ENCODE measurements at regions not wholly inside any gene's neighbourhood (a gene's known extent, or its start where the extent isn't known, plus 50 kb on each side); places are given as distances from the start of the nearest gene placed in this dataset.

DNA sequence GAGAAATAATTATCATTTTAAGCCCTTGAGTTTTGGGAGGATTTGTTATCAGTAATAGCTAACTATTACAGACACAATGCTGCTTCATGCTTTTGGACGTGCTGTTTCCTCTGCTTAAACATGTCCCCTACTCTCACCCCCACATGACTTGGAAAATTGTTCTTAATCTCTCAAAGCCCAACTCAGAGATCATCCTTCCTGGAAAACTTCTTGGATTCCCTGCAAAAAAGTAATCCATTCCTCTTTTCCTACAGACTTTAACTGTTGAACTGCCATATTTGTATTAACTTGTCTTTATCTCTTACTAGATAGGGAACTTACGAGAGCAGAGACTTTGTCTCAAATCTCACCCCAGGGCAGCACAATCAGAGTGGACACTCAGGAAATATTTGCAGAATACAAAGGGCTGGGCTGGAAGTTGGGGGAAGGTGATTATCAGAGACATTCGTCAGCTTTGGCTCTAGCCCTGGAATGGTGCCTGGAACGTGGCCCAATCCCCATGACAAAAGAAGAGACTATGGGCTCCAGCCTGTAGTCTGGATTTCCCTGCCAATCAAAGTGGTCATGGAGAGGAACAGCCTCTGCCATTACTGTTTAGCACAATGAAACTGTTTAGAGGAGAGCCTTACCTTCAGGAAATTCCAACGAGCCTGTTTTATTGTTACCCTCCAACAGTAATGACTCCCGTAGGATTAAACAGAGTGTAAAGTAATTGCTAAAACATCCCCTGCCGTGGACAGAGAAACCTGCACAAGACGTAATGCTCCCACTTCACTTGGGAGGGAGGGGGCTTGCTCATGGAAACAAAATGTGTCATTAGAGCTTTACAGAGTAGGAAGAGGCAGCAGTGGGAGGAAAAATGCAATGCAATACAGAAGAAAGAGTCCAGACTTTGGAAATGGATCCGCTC, 140.4 kb upstream of the AUTS2 start:
- Histone ChIP-seq H3K4me3 (no peak overlapping the region), H3K4me1 (replicated peaks in 1 of 2) (peaks cover 7 to 10% of the 10 kb centered on the region in 2 donors), H3K27ac (no peak overlapping the region)
- WGBS, 10 experiments, result 4 to 100% (median 32%) methylated on average over 1 to 8 of the region's 9 CpGs
- in situ Hi-C loops (cut with MboI; ENCODE audit: low pct_unique_long_range_greater_than_20kb in 2 of 9, low sequenced_read_pairs in 9 of 9, unreplicated experiment in 9 of 9), result no loop called here
- peak in 6 of 8 experiments; percentile 56 to 89 (median 78) for ATAC-seq (replicated peaks in 6 of 8)

DNA sequence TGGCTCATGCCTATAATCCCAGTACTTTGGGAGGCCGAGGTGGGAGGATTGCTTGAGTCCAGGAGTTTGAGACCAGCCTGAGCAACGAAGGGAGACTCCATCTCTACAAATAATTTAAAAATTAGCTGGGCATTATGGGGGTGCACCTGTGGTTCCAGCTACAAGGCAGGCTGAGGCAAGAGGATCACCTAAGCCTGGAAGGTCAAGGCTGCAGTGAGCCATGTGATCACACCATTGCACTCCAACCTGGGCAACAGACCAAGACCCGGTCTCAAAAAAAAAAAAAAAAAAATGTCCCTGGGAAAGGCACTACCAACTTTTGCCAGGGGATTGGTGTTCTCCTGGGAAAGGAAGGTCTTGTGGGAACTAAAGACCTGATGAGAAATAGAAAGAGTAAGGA, 134.2 kb upstream of the AUTS2 start:
- no peak overlapping the region for H3K4me3 ChIP-seq
- in situ Hi-C loops (cut with MboI; ENCODE audit: low pct_unique_long_range_greater_than_20kb in 2 of 9, low sequenced_read_pairs in 9 of 9, unreplicated experiment in 9 of 9), result no loop called here
- H3K27ac ChIP-seq, result no peak overlapping the region
- H3K4me1 ChIP-seq (replicated peaks in 1 of 2), result no peaks in the 10 kb centered on the region
- no peak for ATAC-seq (replicated peaks in 6 of 8)
- 0 to 100% (median 92%) methylated on average over 1 to 3 of the region's 3 CpGs; no CpG with 5 or more reads in 1 of the 10 experiments for WGBS, 10 experiments

DNA sequence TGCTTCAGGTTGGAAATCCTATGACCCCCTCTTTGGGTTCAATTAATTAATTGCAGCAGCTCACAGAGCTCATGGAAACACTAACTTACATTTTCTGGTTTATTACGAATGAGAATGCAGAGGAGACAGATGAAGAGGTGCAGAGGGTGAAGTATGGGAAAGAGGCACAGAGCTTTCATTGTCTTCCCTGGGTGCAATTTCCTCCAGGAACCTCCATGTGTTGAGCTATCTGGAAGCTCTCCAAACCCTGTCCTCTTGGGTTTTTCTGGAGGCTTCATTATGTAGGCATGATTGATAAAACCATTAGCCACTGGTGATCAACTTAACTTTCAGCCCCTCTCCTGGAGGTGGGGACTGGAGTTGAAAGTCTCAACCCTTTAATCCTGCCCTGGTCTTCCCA, 133.0 kb upstream of the AUTS2 start:
- ATAC-seq (replicated peaks in 6 of 8), result no peak
- in situ Hi-C loops (cut with MboI; ENCODE audit: low pct_unique_long_range_greater_than_20kb in 2 of 9, low sequenced_read_pairs in 9 of 9, unreplicated experiment in 9 of 9), result no loop called here
- Histone ChIP-seq H3K4me3 (no peak overlapping the region), H3K27ac (no peak overlapping the region), H3K4me1 (replicated peaks in 1 of 2) (no peaks in the 10 kb centered on the region)
- WGBS, 10 experiments, result 63 to 100% (median 93%) methylated on average over 1 of the region's 1 CpG; no CpG with 5 or more reads in 6 of the 10 experiments

DNA sequence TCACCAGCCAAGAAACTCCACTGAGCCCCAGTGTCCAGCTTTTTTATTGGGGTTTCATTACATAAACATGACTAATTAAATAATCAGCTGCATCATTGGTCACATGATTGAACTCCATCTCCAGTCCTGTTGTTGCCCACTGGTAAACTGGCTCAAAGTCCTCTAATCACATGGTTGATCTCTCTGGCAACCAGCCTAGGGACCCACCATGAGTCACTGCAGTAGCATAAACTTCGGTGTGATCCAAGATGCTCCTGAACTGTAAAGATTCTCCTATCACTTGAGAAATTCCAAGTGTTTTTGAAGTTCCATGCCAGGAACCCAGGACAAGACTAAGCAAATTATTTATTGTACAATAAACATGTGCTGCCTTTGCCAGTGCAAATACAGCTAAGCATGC, 130.4 kb upstream of the AUTS2 start:
- ATAC-seq (replicated peaks in 6 of 8), result no peak
- no peak overlapping the region for H3K4me3 ChIP-seq
- H3K27ac ChIP-seq, result no peak overlapping the region
- in situ Hi-C loops (cut with MboI; ENCODE audit: low pct_unique_long_range_greater_than_20kb in 2 of 9, low sequenced_read_pairs in 9 of 9, unreplicated experiment in 9 of 9), result no loop called here
- H3K4me1 ChIP-seq (replicated peaks in 1 of 2), result no peaks in the 10 kb centered on the region
- WGBS, 10 experiments, result 14 to 100% (median 38%) methylated on average over 1 of the region's 1 CpG; no CpG with 5 or more reads in 7 of the 10 experiments

DNA sequence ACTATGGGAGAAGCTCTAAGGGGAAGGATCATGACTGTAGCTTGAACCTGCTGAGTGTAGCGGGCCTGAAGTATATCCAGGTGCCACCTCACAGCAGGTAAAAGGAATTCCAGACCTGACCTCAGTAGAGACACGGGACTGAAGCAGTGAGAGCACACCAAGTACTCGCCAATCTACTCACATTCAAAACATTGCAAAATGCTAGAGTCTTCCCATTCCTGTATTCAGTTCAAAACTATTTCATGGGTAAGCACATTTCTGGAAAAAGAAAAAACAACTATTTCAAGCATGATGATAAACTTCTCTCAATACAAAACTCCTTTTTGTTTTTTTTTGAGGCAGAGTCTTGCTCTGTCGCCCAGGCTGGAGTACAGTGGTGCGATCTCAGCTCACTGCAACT, 121.9 kb upstream of the AUTS2 start:
- Histone ChIP-seq H3K27ac (no peak overlapping the region), H3K4me1 (replicated peaks in 1 of 2) (no peaks in the 10 kb centered on the region), H3K4me3 (no peak overlapping the region)
- no peak for ATAC-seq (replicated peaks in 6 of 8)
- 19 to 100% (median 70%) methylated on average over 1 to 4 of the region's 5 CpGs; no CpG with 5 or more reads in 4 of the 10 experiments for whole genome bisulfite sequencing, 10 experiments
- in situ Hi-C loops (cut with MboI; ENCODE audit: low pct_unique_long_range_greater_than_20kb in 2 of 9, low sequenced_read_pairs in 9 of 9, unreplicated experiment in 9 of 9), result no loop called here

DNA sequence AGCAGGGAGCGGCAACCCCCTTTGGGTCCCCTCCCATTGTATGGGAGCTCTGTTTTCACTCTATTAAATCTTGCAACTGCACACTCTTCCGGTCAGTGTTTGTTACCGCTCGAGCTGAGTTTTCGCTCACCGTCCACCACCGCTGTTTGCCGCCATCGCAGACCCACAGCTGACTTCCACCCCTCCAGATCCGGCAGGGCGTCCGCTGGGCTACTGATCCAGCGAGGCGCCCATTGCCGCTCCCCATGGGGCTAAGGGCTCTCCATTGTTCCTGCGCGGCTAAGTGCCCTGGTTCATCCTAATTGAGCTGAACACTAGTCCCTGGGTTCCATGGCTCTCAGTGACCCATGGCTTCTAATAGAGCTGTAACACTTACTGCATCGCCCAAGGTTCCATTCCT, 115.6 kb upstream of the AUTS2 start:
- in situ Hi-C loops (cut with MboI; ENCODE audit: low pct_unique_long_range_greater_than_20kb in 2 of 9, low sequenced_read_pairs in 9 of 9, unreplicated experiment in 9 of 9), result no loop called here
- ATAC-seq (replicated peaks in 6 of 8), result no peak
- Histone ChIP-seq H3K27ac (no peak overlapping the region), H3K4me3 (no peak overlapping the region), H3K4me1 (replicated peaks in 1 of 2) (no peaks in the 10 kb centered on the region)
- WGBS, 10 experiments, result 40 to 100% (median 71%) methylated on average over 1 to 9 of the region's 18 CpGs; no CpG with 5 or more reads in 5 of the 10 experiments

DNA sequence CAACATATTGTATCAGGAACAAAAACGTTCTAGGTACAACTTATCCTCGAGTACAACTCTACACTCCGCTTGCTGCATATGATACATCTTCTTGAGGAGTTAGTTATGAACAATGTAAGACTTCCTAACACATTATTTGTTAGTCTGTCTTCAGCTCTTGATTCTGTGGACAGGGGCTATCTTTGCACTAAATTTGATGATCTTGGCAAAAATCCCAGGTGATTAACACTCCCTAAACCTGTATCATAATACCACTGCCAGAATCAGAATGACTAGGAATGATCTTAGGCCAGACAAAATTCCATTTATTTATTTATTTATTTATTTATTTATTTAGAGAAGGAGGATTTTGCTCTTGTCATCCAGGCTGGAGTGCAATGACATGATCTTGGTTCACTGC, 108.7 kb upstream of the AUTS2 start:
- 47 to 100% (median 78%) methylated on average over 2 to 3 of the region's 3 CpGs; no CpG with 5 or more reads in 6 of the 10 experiments for WGBS, 10 experiments
- H3K4me1 ChIP-seq (replicated peaks in 1 of 2), result no peaks in the 10 kb centered on the region
- no peak overlapping the region for H3K27ac ChIP-seq
- in situ Hi-C loops (cut with MboI; ENCODE audit: low pct_unique_long_range_greater_than_20kb in 2 of 9, low sequenced_read_pairs in 9 of 9, unreplicated experiment in 9 of 9), result no loop called here
- no peak overlapping the region for H3K4me3 ChIP-seq
- no peak for ATAC-seq (replicated peaks in 6 of 8)

DNA sequence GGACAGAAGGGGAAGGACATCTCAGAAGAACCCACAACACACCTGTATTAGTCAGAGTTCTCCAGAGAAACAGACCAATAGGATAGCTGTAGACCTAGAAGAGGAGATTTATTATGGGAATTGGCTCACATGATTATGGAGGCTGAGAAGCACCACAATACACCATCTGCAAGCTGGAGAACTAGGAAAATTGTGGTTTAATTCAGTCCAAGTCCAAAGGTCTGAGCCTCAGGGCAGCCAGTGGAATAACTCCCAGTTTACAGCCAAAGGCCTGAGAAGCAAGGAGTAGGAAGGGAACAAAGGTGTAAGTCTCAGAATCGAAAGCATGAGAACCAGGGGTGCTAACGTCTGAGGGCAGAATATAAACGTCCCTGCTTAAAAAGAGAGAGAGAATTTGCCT, 99.6 kb upstream of the AUTS2 start:
- WGBS, 10 experiments, result 0 to 90% (median 62%) methylated on average over 1 to 3 of the region's 3 CpGs; no CpG with 5 or more reads in 4 of the 10 experiments
- ATAC-seq (replicated peaks in 6 of 8), result no peak
- H3K4me1 ChIP-seq (replicated peaks in 1 of 2), result no peaks in the 10 kb centered on the region
- in situ Hi-C loops (cut with MboI; ENCODE audit: low pct_unique_long_range_greater_than_20kb in 2 of 9, low sequenced_read_pairs in 9 of 9, unreplicated experiment in 9 of 9), result no loop called here
- no peak overlapping the region for H3K27ac ChIP-seq
- no peak overlapping the region for H3K4me3 ChIP-seq

DNA sequence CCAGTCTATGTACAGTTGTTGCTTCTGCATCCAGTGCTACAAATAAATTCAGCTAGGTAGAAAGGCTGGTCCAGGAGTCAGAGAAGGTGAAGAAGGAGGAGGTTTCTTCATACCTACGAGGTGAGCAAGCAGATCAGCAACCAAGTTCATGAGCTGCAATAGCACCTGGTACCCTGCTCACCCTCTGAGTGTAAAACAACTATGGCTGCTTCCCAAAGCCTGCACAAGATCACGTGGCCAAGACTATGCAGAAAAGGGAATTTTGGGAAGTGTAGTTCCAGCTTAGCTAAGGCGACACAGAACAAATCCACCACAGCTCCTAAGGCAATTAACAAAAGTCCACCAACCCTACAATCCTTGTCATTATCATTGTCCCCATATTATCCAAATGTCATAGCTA, 95.9 kb upstream of the AUTS2 start:
- Histone ChIP-seq H3K27ac (no peak overlapping the region), H3K4me1 (replicated peaks in 1 of 2) (peaks cover 5% of the 10 kb centered on the region in 2 donors), H3K4me3 (no peak overlapping the region)
- ATAC-seq (replicated peaks in 6 of 8), result peak in 1 of 8 experiments; percentile 35
- in situ Hi-C loops (cut with MboI; ENCODE audit: low pct_unique_long_range_greater_than_20kb in 2 of 9, low sequenced_read_pairs in 9 of 9, unreplicated experiment in 9 of 9), result no loop called here
- WGBS, 10 experiments, result 0 to 100% (median 84%) methylated on average over 1 to 3 of the region's 3 CpGs; no CpG with 5 or more reads in 2 of the 10 experiments

DNA sequence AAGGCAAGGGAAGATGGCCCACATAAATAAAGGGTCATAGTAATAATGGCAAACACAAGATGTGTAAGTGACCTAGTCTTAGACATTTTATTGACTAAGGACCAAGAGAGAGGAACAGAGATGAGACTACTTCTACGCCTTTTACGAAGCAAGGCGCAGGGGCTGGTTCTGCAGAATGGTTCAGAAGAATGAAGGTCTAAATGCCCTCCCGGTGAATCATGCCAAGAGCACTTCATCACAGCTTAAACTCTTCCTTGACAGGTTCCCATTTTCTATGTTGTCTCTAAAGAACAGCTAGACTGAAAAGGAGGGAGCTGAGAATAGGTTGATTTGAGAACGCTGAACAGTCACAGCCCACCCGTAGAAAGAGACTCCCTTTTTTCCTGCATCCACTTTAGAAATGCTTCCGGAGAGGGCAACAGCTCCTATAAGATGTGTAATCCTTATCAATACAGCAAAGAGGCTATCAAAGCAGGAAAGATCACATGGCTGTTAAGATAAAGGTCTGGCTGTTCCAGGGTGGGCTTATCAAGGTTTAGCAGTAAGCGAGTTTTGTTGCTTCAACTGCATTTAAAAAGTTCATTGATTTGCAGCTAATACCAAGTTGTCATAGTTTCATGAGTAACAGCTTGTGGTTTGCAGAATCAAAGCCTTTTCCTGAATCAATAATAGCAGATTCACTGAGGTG, 93.4 kb upstream of the AUTS2 start:
- Histone ChIP-seq H3K27ac (no peak overlapping the region), H3K4me3 (no peak overlapping the region), H3K4me1 (replicated peaks in 1 of 2) (peaks cover 5% of the 10 kb centered on the region in 2 donors)
- in situ Hi-C loops (cut with MboI; ENCODE audit: low pct_unique_long_range_greater_than_20kb in 2 of 9, low sequenced_read_pairs in 9 of 9, unreplicated experiment in 9 of 9), result no loop called here
- no peak for ATAC-seq (replicated peaks in 6 of 8)
- 56 to 100% (median 63%) methylated on average over 1 to 5 of the region's 8 CpGs; no CpG with 5 or more reads in 1 of the 10 experiments for WGBS, 10 experiments

DNA sequence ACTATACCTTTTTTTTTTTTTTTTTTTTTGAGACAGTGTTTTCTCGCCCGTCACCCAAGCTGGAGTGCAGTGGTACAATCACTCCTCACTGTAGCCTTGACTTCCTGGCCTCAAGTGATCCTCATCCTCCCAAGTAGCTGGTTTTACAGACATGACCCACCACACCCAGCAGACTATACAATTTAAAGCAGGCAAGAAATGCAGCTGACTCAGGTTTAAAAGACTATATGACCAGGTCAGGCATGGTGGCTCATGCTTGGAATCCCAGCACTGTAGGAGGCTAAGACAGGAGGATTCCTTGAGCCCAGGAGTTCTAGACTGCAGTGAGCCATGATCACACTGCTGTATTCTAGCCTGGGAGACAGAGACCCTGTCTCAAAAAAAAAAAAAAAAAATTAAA, 89.5 kb upstream of the AUTS2 start:
- ATAC-seq (replicated peaks in 6 of 8), result no peak
- H3K4me3 ChIP-seq, result no peak overlapping the region

DNA sequence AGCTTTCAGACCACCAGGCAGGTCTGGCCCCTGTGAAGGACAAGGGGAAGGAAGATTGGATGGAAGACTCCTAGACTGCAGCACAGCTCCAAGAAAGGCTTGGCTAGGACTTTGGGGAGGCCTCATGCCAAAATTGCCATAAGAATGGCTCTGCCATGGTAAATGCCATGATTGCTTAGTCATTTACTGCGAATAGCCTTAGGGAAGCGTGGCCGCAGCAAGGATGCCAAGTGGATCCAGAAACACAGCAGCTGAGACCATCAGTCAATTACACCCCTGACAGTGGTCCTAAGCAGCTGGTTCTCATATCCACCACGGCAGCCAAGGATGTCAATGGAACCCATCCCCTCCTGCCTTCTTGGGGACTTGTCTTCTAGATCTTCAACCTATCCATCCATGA, 88.2 kb upstream of the AUTS2 start:
- peaks cover under 1% of the 10 kb centered on the region in 2 donors for H3K4me1 ChIP-seq (replicated peaks in 1 of 2)
- no peak overlapping the region for H3K27ac ChIP-seq
- no peak for ATAC-seq (replicated peaks in 6 of 8)
- 47 to 100% (median 83%) methylated on average over 1 to 4 of the region's 4 CpGs; no CpG with 5 or more reads in 3 of the 10 experiments for WGBS, 10 experiments
- no peak overlapping the region for H3K4me3 ChIP-seq
- in situ Hi-C loops (cut with MboI; ENCODE audit: low pct_unique_long_range_greater_than_20kb in 2 of 9, low sequenced_read_pairs in 9 of 9, unreplicated experiment in 9 of 9), result no loop called here

More for the DNA sequence above, 89.5 kb upstream of the AUTS2 start:
- WGBS, 10 experiments, result 60 to 100% (median 100%) methylated on average over 1 to 2 of the region's 2 CpGs; no CpG with 5 or more reads in 4 of the 10 experiments
- Histone ChIP-seq H3K4me1 (replicated peaks in 1 of 2) (peaks cover 5% of the 10 kb centered on the region in 2 donors), H3K27ac (no peak overlapping the region)
- in situ Hi-C loops (cut with MboI; ENCODE audit: low pct_unique_long_range_greater_than_20kb in 2 of 9, low sequenced_read_pairs in 9 of 9, unreplicated experiment in 9 of 9), result no loop called here

DNA sequence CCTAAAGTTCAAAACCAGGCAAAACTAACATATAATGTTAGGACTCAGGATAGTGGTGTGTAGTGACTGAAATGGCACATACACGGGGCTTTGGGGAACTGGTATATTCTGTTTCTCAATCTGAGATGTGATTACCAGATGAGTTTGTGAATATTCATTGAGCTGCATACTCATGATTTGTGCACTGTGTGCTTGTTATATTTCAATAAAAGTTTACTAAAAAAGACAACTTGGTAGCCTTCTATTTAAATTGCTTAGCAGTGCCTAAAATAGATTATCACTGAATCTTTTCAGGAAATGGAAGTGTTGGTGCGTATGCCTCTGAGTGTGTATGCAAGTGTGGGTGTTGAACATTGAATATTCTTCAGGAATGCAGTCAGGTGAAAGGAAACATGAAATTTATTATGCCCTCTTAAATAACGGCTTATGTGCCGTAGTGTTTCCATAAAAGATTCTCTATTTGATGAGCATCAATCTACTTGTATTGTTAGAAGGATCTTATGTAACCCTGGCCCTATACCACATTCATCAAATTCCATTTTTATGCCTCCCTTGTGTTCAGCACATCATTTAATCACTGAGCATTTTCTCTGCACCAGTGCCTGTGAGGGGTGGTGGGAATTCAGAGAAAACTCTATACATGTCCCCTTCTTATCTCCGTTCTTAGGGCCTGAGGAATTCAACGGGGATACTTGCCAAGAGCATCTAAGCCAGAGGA, 82.6 kb upstream of the AUTS2 start:
- Histone ChIP-seq H3K4me3 (no peak overlapping the region), H3K27ac (no peak overlapping the region), H3K4me1 (replicated peaks in 1 of 2) (peaks cover 18 to 23% of the 10 kb centered on the region in 2 donors)
- ATAC-seq (replicated peaks in 6 of 8), result peak in 4 of 8 experiments; percentile 50 to 73 (median 70)
- in situ Hi-C loops (cut with MboI; ENCODE audit: low pct_unique_long_range_greater_than_20kb in 2 of 9, low sequenced_read_pairs in 9 of 9, unreplicated experiment in 9 of 9), result no loop called here
- 27 to 100% (median 60%) methylated on average over 1 to 6 of the region's 6 CpGs for WGBS, 10 experiments

Measured in motor neuron (in vitro differentiated cells).